ENCODE measurements at regions not wholly inside any gene's neighbourhood (a gene's known extent, or its start where the extent isn't known, plus 50 kb on each side); places are given as distances from the start of the nearest gene placed in this dataset.

- Mint-ChIP-seq H3K27ac (no peak overlapping the region), H3K9me3 (no peaks in the 10 kb centered on the region), H3K4me1 (ENCODE audit: low read depth) (no peaks in the 10 kb centered on the region), H3K4me3 (ENCODE audit: low read depth) (no peak overlapping the region), H3K27me3 (ENCODE audit: low read depth) (peaks cover 4% of the 10 kb centered on the region), H3K36me3 (ENCODE audit: low read depth) (no peaks in the 10 kb centered on the region)
- intact Hi-C loops (cut with micrococcal nuclease): loop anchor here (1.0 to 5.0 kb wide), 2 partner anchors 50 to 141 kb away; no protein-coding TSS in a partner anchor
- no peak for DNase-seq (ENCODE audit: low spot score)
These were observed 88.6 kb upstream of the PFKP start for GRCh38 chr10:2978574-2979273.

GRCh38 chr10:2978111-2978510 is 89.2 kb upstream of the PFKP start:
- no peak overlapping the region for H3K27ac Mint-ChIP-seq
- no peaks in the 10 kb centered on the region for H3K4me1 Mint-ChIP-seq (ENCODE audit: low read depth)
- H3K27me3 Mint-ChIP-seq (ENCODE audit: low read depth): peaks cover 4% of the 10 kb centered on the region
- no peaks in the 10 kb centered on the region for H3K36me3 Mint-ChIP-seq (ENCODE audit: low read depth)
- no peak overlapping the region for H3K4me3 Mint-ChIP-seq (ENCODE audit: low read depth)
- DNase-seq (ENCODE audit: low spot score): no peak
- intact Hi-C loops (cut with micrococcal nuclease): loop anchor here (1.0 to 5.0 kb wide), 2 partner anchors 50 to 141 kb away; no protein-coding TSS in a partner anchor
- H3K9me3 Mint-ChIP-seq: no peaks in the 10 kb centered on the region

- no peak for DNase-seq (ENCODE audit: low spot score)
- intact Hi-C loops (cut with micrococcal nuclease): loop anchor here (5.0 kb wide), 1 partner anchor 137 kb away; no protein-coding TSS in a partner anchor
- Mint-ChIP-seq H3K9me3 (no peaks in the 10 kb centered on the region), H3K4me3 (ENCODE audit: low read depth) (no peak overlapping the region), H3K4me1 (ENCODE audit: low read depth) (no peaks in the 10 kb centered on the region), H3K36me3 (ENCODE audit: low read depth) (no peaks in the 10 kb centered on the region), H3K27me3 (ENCODE audit: low read depth) (peaks cover 4% of the 10 kb centered on the region), H3K27ac (no peak overlapping the region)
These were observed 92.7 kb upstream of the PFKP start for GRCh38 chr10:2974503-2975207.

- H3K4me1 Mint-ChIP-seq (ENCODE audit: low read depth): no peaks in the 10 kb centered on the region
- peaks cover 3% of the 10 kb centered on the region for H3K27me3 Mint-ChIP-seq (ENCODE audit: low read depth)
- intact Hi-C loops (cut with micrococcal nuclease): no loop called here
- H3K36me3 Mint-ChIP-seq (ENCODE audit: low read depth): no peaks in the 10 kb centered on the region
- no peak overlapping the region for H3K27ac Mint-ChIP-seq
- H3K4me3 Mint-ChIP-seq (ENCODE audit: low read depth): no peak overlapping the region
- DNase-seq (ENCODE audit: low spot score): no peak
- H3K9me3 Mint-ChIP-seq: no peaks in the 10 kb centered on the region
These were observed 93.3 kb upstream of the PFKP start for GRCh38 chr10:2974083-2974482.

GRCh38 chr10:2972810-2973209 is 94.5 kb upstream of the PFKP start:
- H3K27me3 Mint-ChIP-seq (ENCODE audit: low read depth): peaks cover 3% of the 10 kb centered on the region
- H3K27ac Mint-ChIP-seq: no peak overlapping the region
- H3K4me1 Mint-ChIP-seq (ENCODE audit: low read depth): no peaks in the 10 kb centered on the region
- no peak overlapping the region for H3K4me3 Mint-ChIP-seq (ENCODE audit: low read depth)
- no peak for DNase-seq (ENCODE audit: low spot score)
- intact Hi-C loops (cut with micrococcal nuclease): no loop called here
- H3K9me3 Mint-ChIP-seq: no peaks in the 10 kb centered on the region
- H3K36me3 Mint-ChIP-seq (ENCODE audit: low read depth): no peaks in the 10 kb centered on the region

GRCh38 chr10:2972216-2972615 is 95.1 kb upstream of the PFKP start:
- Mint-ChIP-seq H3K4me3 (ENCODE audit: low read depth) (no peak overlapping the region), H3K36me3 (ENCODE audit: low read depth) (no peaks in the 10 kb centered on the region), H3K27me3 (ENCODE audit: low read depth) (peaks cover 3% of the 10 kb centered on the region), H3K4me1 (ENCODE audit: low read depth) (no peaks in the 10 kb centered on the region), H3K9me3 (no peaks in the 10 kb centered on the region), H3K27ac (no peak overlapping the region)
- no peak for DNase-seq (ENCODE audit: low spot score)
- intact Hi-C loops (cut with micrococcal nuclease): no loop called here

GRCh38 chr10:2970190-2970823 is 97.0 kb upstream of the PFKP start:
- H3K4me1 Mint-ChIP-seq (ENCODE audit: low read depth): no peaks in the 10 kb centered on the region
- H3K4me3 Mint-ChIP-seq (ENCODE audit: low read depth): no peak overlapping the region
- H3K27ac Mint-ChIP-seq: no peak overlapping the region
- no peaks in the 10 kb centered on the region for H3K36me3 Mint-ChIP-seq (ENCODE audit: low read depth)
- intact Hi-C loops (cut with micrococcal nuclease): no loop called here
- H3K9me3 Mint-ChIP-seq: no peaks in the 10 kb centered on the region
- H3K27me3 Mint-ChIP-seq (ENCODE audit: low read depth): peaks cover 8% of the 10 kb centered on the region
- no peak for DNase-seq (ENCODE audit: low spot score)

GRCh38 chr10:2968401-2969058 is 98.8 kb upstream of the PFKP start:
- Mint-ChIP-seq H3K27ac (no peak overlapping the region), H3K4me1 (ENCODE audit: low read depth) (no peaks in the 10 kb centered on the region), H3K9me3 (no peaks in the 10 kb centered on the region), H3K36me3 (ENCODE audit: low read depth) (no peaks in the 10 kb centered on the region), H3K4me3 (ENCODE audit: low read depth) (no peak overlapping the region), H3K27me3 (ENCODE audit: low read depth) (peaks cover 6% of the 10 kb centered on the region)
- DNase-seq (ENCODE audit: low spot score): no peak
- intact Hi-C loops (cut with micrococcal nuclease): no loop called here

- DNase-seq (ENCODE audit: low spot score): no peak
- H3K27ac Mint-ChIP-seq: no peak overlapping the region
- no peaks in the 10 kb centered on the region for H3K36me3 Mint-ChIP-seq (ENCODE audit: low read depth)
- H3K9me3 Mint-ChIP-seq: no peaks in the 10 kb centered on the region
- intact Hi-C loops (cut with micrococcal nuclease): no loop called here
- H3K4me1 Mint-ChIP-seq (ENCODE audit: low read depth): no peaks in the 10 kb centered on the region
- H3K27me3 Mint-ChIP-seq (ENCODE audit: low read depth): peaks cover 6% of the 10 kb centered on the region
- H3K4me3 Mint-ChIP-seq (ENCODE audit: low read depth): no peak overlapping the region
These were observed 101.2 kb upstream of the PFKP start for GRCh38 chr10:2966134-2966533.

- intact Hi-C loops (cut with micrococcal nuclease): no loop called here
- H3K36me3 Mint-ChIP-seq (ENCODE audit: low read depth): no peaks in the 10 kb centered on the region
These were observed 102.6 kb upstream of the PFKP start for GRCh38 chr10:2964632-2965296.

GRCh38 chr10:2963889-2964631 is 103.3 kb upstream of the PFKP start:
- no peak for DNase-seq (ENCODE audit: low spot score)
- intact Hi-C loops (cut with micrococcal nuclease): no loop called here
- Mint-ChIP-seq H3K4me3 (ENCODE audit: low read depth) (no peak overlapping the region), H3K4me1 (ENCODE audit: low read depth) (no peaks in the 10 kb centered on the region), H3K36me3 (ENCODE audit: low read depth) (no peaks in the 10 kb centered on the region), H3K9me3 (no peaks in the 10 kb centered on the region), H3K27ac (no peak overlapping the region), H3K27me3 (ENCODE audit: low read depth) (peaks cover 7% of the 10 kb centered on the region)

More at GRCh38 chr10:2964632-2965296, 102.6 kb upstream of the PFKP start:
- Mint-ChIP-seq H3K9me3 (no peaks in the 10 kb centered on the region), H3K4me1 (ENCODE audit: low read depth) (no peaks in the 10 kb centered on the region), H3K4me3 (ENCODE audit: low read depth) (no peak overlapping the region), H3K27me3 (ENCODE audit: low read depth) (peaks cover 7% of the 10 kb centered on the region), H3K27ac (no peak overlapping the region)
- DNase-seq (ENCODE audit: low spot score): no peak

- no peak overlapping the region for H3K27ac Mint-ChIP-seq
- H3K9me3 Mint-ChIP-seq: peaks cover 3% of the 10 kb centered on the region
- H3K36me3 Mint-ChIP-seq (ENCODE audit: low read depth): no peaks in the 10 kb centered on the region
- H3K4me3 Mint-ChIP-seq (ENCODE audit: low read depth): no peak overlapping the region
- no peaks in the 10 kb centered on the region for H3K4me1 Mint-ChIP-seq (ENCODE audit: low read depth)
- DNase-seq (ENCODE audit: low spot score): no peak
- peaks cover 9% of the 10 kb centered on the region for H3K27me3 Mint-ChIP-seq (ENCODE audit: low read depth)
- intact Hi-C loops (cut with micrococcal nuclease): no loop called here
These were observed 105.2 kb upstream of the PFKP start for GRCh38 chr10:2962194-2962593.
